Bone marrow (tissue), 2 donors: ENCODE measurements at regions not wholly inside any gene's neighbourhood (a gene's known extent, or its start where the extent isn't known, plus 50 kb on each side); places are given as distances from the start of the nearest gene placed in this dataset.

Experiments used
- DNase-seq, 2 donors: peaks; one replicate each; lab custom pipeline; 2025; lab: John Stamatoyannopoulos, UW

DNA sequence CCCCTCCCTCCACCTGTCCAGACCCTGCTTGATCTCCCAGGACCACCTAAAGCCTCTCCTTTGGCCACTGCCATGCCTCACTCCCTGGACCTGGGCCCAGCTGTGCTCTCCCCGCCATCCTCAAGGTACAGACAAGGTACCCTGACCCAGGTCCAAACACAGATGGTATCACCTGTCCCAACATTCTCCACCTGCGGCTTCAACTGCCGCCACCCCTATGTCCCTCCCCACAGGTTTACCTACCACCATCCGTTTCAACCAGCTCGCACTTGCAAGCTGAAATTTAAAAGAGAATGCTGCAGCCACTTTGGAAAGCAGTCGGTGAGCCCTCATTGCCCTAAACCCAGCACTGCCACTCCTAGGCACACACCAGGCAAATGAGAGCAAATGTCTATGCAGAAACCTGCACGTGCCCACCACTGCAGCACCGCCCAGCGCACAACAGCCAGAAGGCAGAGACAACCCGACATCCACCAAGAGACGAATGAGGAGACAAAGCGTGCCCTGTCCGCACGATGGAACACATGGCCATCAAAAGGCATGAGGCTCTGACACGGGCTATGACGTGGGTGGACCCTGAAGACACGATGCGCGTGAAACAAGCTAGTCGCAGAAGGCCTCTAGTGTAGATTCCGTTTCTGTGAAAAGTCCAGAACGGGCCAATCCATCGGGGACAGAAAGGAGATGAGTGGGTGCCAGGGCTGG, 71.0 kb downstream of the RFLNA start:
- DNase-seq, result no peak
